GF-D8 (cell line): ENCODE measurements at regions not wholly inside any gene's neighbourhood (a gene's known extent, or its start where the extent isn't known, plus 50 kb on each side); places are given as distances from the start of the nearest gene placed in this dataset.

Source experiments
- DNase-seq: peaks from one replicate; lab custom pipeline; 2025; lab: John Stamatoyannopoulos, UW

- DNase-seq, result no peak
Measured at GRCh38 chr21:31409831-31410487, 65.9 kb upstream of the TIAM1 start.

- DNase-seq, result no peak
Measured at GRCh38 chr21:31408301-31409088, 64.4 kb upstream of the TIAM1 start.

GRCh38 chr21:31406510-31406909 is 62.4 kb upstream of the TIAM1 start:
- DNase-seq, result no peak

- no peak for DNase-seq
Measured at GRCh38 chr21:31405604-31406003, 61.5 kb upstream of the TIAM1 start.

GRCh38 chr21:31403596-31404333 is 59.7 kb upstream of the TIAM1 start:
- DNase-seq, result no peak

- no peak for DNase-seq
Measured at GRCh38 chr21:31399591-31399990, 55.5 kb upstream of the TIAM1 start.

GRCh38 chr21:31398574-31398973 is 54.5 kb upstream of the TIAM1 start:
- no peak for DNase-seq

GRCh38 chr21:31397939-31398338 is 53.9 kb upstream of the TIAM1 start:
- DNase-seq, result no peak

- no peak for DNase-seq
Measured at GRCh38 chr21:31397515-31397926, 53.5 kb upstream of the TIAM1 start.

- DNase-seq, result no peak
Measured at GRCh38 chr21:31397030-31397429, 53.0 kb upstream of the TIAM1 start.

- DNase-seq, result no peak
Measured at GRCh38 chr21:31396399-31396798, 52.3 kb upstream of the TIAM1 start.

GRCh38 chr21:31395791-31396190 is 51.7 kb upstream of the TIAM1 start:
- no peak for DNase-seq

- no peak for DNase-seq
Measured at GRCh38 chr21:31395268-31395667, 51.2 kb upstream of the TIAM1 start.

- no peak for DNase-seq
Measured at GRCh38 chr21:31394309-31394708, 50.2 kb upstream of the TIAM1 start.
